Hippocampal formation (tissue), 2 donors: ENCODE measurements at regions not wholly inside any gene's neighbourhood (a gene's known extent, or its start where the extent isn't known, plus 50 kb on each side); places are given as distances from the start of the nearest gene placed in this dataset.

Experiments used
- DNase-seq, 2 donors: peaks; one replicate each; lab custom pipeline; 2025; lab: John Stamatoyannopoulos, UW

DNA sequence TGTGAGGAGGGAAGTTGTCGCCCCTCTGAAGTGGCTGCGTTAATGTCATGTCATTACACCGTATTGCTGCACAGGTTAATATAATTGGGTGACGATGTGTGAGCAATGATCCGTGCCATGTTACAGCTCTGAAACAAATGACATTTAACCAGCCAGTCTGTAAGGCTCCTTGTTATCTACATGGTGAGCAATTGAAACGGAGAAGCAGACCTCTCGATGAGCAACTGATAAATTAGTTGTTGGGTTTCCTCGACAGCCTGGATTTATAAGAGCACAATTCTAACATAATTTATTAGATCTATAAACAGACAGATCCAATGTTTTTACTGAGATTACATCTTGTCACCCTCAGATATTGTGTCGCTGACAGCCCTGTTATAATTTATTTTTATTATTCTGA, 49.9 kb upstream of the MAFB start:
- no peak for DNase-seq

DNA sequence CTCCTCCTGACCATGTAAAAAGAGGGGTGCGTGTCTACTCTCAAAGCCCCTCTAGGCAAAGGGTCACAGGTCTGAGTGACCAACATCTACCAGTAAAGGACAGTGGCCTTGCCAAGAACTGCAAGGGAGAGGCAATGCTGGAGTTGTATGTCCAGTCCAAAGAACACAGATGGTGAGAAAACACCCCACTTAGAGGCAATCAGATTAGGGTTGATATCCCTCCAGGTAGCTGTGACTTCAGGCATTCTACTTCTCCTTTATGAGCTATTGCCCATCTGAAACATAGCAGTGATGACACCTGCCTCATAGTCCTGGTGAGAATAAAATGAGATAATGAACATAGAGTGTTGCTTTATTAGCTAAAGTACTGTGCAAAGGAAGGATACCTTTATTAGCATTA, 50.8 kb upstream of the MAFB start:
- DNase-seq: no peak

DNA sequence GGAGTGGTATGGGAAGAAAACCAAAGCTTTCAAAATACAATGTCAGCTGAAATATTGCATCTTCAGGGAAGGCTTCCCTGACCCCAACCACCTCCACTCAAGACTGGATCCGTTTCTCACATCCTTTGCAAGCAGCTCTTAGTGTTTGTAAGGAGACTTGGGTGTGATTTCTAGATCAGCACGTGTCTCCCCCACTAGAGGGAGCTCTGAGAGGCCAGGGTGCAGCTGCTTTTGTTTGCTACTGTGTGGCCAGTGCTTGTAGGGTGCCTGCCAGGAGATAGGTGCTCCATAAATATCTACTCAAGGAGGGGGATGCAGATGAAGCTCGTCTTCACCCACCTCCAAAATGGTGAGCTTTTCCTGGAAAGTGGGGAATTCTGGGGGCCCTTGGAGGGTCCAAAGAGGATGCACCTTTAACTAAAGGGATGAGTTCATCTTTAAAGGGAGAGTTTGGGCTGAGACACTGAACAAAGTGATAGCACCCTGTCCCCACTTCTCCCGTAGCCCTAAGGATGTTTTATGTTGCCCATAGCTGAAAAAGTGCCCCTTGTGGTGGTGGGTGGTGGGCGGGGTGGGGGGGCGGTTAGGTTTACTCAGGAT, 52.6 kb upstream of the MAFB start:
- peak; percentile 3 to 13 for DNase-seq

DNA sequence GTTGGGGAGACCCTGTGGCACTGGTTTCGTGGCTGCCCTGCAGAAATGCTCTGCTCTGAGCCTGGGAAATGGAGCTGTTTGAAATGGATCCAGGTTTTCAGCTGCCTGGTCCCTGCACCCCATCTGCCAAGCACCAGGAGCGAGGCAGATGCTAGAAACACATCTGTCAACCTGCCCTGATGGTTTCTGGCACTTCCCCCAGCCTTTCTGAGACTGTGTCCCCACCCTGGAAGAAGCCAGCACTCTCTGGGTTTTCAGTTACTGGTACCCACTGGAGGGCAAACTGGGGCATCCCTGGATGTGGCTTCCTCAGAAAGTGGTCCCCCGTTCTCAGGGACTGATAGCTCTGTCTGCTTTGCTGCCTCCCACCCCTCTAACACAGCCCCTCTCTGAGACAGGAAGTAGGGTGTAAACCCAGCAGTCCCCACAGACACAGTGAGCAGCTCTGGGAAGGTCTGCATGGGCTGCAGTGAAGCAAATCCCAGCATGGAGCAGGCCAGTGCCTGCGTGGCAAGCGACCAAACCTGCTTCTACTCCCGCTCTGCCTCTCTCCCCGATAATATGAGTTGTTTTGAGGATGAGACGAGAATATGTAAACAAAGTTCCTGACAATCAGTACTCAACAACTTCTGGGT, 54.2 kb upstream of the MAFB start:
- DNase-seq: no peak

DNA sequence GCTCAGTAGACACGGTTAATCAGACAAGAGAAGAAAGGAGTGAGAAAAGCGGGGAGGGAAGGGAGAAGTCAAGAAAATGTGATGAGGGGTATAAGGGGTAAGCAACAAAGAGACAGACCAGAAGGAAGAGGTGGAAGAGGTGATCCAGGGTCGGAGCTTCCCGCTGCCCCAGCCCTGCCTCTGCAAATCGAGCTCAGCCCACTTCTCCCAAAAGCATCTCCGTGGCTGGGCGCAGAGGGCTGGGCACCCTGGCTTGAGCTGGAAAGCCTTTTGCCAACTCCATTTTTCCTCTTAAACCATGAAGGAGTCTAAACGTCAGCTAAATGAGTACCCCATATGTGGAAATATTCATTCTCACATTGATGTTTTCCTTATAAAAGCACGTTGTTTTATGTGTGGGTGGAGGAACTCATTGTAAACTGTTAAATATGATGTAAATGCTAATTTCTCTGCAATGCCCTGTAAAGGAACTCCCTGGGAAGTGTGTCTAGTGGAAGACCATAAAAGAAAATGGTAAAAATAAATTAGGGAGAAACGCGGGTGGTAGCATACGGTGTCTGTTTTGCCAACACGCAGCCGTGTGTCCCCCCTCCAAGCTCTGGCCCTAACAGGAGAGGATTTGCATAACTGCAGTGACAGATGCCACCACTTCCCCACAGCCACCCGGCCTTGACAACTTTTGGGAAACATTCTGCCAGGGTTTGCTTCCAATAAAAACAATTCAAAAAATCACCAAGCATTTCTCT, 55.2 kb upstream of the MAFB start:
- DNase-seq: no peak

DNA sequence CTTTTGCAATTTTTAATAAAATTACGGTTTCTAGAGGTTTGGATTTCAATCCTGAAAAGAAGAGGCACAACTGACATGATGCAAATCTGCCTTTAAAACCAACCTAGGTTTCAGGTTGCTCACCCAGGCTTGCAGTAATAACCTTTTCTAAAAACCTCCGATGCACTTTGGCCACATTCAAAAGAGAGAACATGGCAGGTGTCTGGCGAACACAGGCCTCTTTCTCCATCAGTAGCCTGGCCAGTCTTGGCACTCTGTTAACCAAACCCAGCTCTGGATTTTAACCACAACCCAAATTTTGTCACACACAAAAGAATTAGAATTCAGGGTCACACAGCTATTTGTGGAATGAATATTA, 55.8 kb upstream of the MAFB start:
- no peak for DNase-seq

DNA sequence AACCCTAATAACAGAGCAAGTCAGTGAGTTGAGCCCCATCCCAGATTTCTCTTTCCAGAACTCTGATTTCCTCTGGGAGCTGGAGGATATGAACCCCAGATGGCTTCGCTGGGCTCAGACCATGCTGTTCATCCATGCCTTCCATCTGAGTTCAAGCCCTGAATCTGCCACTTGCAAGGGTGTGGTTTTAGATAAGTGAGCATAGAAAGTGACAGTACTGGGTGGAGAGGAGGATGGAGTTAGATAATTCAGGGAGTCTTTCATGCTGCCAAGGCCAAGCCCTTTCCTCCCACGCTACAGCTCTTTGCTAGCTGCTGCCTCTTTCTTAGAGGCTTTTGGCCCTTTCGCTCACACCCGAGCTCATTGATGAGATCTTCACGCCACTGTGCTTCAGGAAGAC, 57.2 kb upstream of the MAFB start:
- DNase-seq: no peak

DNA sequence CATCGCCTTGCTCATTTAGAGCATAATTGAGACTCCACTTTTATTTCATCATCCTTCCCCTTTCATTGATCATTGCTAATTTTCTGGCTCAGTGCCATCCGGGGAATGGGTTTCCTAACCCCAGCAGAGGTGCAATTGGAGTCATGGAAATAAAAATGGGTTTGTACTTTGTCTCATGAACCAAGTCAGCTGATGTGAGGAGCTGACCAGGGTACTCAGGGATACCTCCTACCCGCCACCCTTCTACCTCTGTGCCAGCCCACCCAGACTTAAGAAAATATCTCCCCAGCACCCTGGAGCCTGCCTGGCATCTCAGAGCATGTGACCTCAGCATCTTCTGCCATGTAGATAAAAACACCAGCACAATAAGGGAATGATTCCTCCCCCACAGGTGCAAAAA, 59.1 kb upstream of the MAFB start:
- DNase-seq: no peak

DNA sequence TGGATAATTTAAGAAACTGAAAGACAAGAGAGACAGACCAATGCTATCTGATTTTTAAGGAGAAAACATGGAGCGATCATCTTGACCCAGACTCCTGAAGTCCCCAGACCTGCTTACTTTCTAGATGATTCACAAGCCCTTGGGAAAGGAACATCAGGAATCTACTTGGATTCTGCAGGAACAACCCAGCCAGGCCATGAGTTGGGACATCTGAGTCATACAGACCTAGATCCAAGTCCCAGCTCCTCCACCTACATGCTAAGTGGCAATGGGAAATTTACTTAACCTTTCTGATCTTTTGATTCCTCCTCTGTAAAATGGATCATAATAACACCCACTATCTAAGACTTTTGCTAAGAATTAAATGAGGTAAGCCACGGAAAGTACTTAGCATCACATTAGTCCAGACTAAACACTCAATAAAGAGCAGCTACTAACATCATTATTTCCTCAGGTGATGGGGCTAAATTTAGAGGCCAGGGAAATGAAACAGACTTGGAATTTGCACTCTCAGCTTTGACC, 61.0 kb upstream of the MAFB start:
- DNase-seq: no peak

DNA sequence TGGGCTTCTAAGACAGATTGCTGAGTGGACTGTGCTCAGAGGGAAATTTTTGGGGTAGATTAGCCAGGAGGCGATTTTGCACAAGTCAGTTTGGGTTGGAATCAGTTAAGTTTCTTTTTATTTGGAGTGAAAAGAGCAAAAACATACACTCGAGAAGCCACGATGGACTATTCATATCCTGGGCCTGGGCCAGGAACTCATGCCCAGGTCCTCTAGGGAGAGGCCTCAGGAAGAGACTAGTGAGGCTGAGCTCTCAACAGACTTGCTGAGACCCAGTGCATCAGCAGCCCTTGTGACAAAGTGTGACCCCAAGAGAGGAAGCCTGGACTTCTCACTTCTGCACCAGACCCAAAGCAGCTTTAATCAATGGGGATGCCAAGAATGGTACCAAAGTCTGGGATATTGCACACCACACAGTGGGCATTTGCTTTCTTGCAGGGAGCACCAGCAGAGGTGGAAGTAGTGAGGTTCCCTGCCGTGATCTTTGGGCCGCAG, 61.6 kb upstream of the MAFB start:
- no peak for DNase-seq

DNA sequence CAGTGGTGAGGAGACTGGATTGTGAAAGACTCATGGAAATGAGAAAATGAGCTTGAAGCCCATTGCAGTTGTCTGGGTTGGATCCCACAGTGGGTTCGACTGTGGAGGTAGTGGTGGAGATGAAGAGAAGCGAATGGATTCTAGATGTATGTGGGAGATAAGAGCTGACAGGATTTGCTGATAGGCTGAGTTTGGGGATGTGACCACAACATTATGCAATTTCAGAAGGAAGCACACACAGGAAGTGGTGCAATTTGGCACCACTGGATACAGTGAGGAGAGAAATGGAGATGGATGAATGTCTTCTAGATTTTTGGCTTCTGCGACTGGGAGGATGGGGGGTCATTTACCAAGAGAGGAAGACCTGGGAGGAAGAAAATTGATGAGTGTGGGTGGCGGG, 64.4 kb upstream of the MAFB start:
- DNase-seq: no peak

DNA sequence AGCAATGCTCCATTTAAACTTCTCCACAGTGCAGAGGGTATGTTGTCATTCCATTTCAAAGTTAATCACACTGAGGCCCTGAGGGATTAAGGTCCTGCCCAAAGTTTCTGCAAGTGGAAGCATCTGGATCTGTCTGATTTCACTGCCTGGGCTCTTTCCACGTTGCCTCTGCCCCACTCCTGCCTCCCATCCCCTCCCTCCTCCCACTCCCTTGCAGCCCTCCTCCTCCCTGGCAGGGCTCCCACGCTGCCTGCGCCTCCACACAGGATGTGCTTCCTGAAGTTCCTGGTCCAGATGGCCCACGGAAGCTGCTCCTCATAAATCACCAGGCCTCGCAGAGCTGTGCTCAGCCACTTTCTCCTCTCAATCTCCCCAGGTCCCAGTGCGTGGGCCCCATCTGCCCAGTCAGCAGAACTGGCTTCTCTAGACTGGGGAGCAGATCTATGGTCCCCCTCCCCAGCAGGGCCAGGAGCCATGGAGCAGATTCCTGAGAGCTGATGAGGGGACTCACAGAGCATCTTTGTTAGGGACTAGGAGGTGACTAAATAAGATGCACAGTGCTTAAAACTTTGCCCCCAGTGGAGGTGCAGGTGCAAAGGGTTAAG, 65.4 kb upstream of the MAFB start:
- DNase-seq: no peak

DNA sequence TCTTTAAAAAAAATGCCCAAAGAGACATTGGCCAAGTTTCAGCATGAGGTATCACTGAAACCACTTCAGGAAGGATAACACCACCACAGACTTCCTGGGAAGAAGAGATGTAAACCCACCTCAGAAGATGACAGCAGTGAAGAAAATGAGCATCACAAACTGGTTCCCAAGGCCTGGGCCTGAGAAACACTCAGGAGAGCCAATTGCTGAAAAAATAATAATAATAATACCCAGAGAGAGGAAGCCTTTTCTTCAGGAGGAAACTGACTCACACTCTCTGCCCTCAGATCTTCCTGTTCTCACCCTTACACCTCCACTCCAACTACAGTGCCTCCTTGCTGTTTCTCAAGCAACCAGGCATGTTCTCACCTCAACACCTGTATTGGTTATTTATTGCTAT, 68.1 kb upstream of the MAFB start:
- DNase-seq: no peak

DNA sequence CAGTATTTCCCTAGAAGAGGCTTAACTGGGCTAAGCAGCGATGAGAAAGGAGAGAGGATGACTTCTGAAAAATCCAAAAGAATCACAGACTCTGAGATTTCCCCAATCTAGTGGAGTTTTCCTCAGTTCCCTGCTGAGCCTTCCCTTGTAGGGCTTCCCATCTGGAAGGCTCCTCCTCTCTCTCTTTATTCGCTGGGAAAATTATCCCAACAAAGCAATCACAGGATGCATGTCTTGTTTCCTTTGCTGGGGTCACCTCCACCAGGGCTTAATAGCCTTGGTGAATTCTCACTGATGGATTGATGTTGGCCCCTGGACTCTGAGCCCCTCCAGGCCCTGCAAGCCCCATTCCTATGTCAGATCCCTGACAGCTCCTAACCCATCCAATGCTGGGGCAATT, 69.8 kb upstream of the MAFB start:
- no peak for DNase-seq

DNA sequence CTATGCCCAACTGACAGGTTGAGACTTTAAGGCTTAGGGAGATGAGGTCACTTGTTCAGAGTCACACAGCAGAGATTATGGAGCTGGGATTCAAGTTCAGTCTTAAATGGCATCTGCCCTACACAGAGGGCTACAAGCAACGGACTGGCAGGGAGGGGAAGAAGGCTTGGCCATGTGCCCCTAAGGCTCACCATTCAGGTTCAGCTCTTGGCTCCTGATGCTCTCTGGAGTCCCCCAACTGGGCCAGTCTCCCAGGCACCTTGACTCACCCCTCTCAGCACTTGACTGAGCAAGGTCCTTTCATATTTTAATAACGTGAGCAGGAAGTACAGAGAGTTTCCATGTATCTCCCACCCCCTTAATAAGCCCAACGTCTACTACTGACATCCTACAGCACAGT, 71.4 kb upstream of the MAFB start:
- no peak for DNase-seq

DNA sequence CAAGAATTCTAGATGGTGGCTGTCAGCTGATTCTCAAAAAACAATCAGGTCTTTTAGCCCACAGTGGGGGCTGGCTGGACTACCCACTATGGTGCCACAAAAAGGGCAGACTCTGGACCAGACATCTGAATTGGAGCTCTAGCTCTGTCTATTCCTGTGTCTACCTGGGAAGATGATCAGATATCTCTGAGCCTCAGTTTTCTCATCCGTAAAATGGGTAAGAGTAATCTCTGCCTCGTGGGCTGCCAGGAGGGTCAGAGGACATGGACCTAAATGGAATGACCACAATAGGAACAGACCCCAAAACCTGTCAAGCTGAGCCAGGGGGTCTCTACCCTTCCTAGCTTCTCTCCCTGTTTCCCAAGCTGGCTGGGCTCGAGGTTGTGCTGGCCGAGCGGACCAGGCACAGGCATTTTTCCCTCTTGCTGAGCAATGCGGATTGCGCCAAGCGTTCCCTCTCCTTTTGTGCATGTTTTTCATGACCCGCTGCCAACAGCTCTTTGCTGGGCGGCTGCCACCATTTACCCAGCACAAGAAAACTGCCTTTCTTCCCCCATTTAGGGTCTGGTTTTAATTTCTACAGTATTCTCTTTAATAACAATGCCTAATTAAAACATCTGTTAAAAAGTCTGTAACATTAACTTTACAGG, 74.7 kb upstream of the MAFB start:
- DNase-seq: peak; percentile 41 to 65

DNA sequence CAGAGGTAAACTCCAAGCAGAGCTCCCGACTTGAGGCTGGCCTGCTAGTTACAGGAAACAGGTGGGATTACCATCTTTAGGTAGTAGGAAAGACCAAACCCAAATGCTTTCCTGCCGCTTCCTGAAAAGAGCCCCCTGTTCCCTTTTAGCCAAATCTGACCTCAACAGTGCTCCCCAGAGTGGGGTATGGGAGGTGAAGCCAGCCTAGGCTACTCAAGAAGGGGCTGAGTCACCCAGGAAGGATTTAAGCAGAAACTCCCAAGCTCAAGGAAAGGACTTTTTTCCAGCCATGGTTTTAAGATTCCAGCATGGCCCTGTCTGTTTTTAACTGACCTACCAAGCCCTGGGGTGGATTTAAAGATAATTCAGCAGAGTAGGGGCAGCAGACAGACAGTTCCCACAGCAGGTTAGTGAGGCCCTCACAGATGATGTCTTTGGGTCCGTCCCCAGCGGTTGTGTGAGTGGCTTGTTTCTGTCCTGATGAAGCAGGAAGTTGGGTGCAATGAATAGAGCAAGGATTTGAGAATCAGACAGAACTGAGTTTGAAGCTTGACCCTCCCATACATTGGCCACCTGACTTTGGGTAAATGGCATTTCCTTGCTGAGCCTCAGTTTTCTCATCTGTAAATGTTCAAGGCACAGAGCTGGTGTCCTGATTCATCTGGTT, 76.9 kb upstream of the MAFB start:
- DNase-seq: no peak

DNA sequence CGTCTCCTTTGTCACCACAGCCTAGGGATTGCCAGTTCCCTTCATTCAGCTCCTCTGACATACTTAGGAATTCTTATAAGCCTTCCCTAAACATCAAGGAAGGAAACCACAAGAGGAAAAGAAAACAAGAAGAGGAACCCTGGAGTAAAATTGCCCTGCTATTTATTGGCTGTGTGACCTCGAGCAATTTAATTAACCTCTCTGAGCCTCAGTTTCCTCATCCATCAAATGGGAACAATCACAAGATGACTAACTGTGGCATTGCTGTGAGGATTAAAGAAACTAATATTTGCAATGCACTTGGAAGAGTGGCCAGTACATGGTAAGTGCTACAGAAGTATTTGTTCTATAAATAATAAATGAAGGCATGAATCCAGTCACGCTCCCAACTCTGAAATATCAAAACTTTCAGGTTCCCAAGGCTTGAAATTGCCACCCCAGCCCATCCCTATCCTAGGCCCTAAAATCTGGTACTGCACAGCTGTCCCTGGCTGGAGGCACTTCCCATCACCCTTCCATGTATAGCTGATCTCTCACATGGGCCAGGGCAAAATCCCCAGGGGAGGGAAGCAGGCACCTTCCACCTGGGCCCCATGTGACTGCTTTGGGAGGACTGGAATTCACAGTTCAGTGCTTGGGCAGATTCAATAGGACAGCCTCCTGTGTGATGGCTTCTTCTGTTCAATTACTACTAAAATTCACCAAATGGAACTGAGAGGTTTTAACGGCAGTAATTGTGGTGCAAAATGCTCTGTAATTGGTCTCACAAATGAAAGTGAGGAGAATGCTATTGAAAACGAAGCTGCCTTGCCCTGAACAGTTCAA, 78.0 kb upstream of the MAFB start:
- no peak for DNase-seq

DNA sequence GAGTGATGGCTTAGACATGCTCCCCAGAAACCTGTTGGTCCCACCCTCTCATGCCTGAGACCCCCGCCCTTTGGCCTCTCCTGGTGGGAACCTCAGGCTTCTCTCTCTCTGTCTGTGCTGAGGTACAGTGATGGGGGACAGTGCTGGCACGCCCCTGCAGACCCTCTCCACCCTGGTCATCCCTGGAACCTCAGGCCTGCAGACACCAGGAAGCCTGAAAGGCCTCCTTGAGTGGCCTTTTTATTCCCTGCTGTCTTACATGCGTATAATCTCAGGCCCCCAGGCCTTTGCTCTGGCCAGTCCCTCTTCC, 78.5 kb upstream of the MAFB start:
- DNase-seq: no peak

DNA sequence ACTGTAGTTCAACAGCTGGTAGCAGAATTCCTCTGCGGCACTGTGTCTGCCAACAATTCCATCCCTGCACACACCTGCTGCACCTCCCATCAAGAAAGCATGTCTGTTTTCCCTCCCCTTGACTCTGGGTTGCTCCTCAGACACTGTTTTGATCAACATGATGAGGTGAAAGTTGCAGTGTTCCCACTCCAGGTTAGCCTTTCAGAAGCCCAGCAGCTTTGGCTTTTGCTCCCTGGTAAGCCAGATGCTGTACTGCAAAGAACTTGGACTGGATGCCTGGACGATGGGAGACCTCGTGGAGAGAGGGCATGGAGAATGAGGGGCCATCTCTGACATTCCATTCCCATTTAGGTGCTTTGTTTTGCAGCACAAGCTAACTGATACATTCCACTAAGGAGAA, 79.1 kb upstream of the MAFB start:
- DNase-seq: no peak

DNA sequence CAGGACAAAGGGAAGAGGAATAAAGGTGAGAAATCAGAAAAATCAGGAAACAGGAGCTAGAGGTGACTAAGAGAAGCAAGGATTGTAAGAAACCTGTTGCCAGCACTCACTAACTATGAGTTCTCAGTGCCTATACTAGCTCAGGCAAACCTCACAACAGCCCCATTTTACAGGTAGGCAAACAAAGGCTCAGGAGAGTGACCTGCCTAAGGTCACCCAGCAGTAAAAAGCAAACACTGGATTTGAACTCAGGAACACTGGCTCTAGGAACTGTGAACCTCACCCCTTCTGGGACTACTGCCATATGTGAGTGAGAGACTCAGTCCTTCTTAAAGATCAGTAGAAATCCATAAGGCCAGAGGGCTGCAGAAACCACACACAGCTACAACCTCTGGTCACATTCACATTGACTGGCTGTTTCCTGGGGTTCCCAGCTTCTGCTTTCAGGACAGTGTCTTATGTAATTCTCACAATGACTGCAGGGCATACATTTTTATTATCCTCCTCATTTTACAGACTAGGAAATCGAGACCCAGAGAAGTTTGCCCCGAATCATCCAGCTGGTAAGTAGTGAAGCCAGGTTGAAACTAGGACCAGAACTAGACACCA, 80.7 kb upstream of the MAFB start:
- no peak for DNase-seq
